ENCODE measurements at regions not wholly inside any gene's neighbourhood (a gene's known extent, or its start where the extent isn't known, plus 50 kb on each side); places are given as distances from the start of the nearest gene placed in this dataset.
"Not testable (repeated sequence)": the region's sequence is repeated elsewhere in the genome, so short reads cannot be mapped to it uniquely, and the experiment has no call there.

DNA sequence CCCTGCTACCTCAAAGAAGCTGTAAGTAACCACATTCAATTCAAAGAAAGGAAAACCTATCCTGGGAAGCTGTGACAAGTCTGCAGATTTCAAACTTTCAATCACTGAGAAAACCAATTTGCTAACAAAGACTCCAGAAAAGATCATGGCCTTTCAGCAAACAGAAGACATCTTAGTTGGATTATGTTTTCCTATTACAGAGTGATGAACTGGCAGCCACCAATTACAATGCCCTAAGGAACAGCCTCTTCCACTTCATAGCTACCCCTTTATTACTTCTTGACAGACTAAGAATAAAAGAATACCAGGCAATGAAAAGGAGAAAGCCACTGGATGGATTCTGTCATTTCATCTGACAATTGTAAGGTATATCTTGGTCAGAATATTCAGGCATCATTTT, 128.2 kb upstream of the RASEF start:
- no peak for DNase-seq

DNA sequence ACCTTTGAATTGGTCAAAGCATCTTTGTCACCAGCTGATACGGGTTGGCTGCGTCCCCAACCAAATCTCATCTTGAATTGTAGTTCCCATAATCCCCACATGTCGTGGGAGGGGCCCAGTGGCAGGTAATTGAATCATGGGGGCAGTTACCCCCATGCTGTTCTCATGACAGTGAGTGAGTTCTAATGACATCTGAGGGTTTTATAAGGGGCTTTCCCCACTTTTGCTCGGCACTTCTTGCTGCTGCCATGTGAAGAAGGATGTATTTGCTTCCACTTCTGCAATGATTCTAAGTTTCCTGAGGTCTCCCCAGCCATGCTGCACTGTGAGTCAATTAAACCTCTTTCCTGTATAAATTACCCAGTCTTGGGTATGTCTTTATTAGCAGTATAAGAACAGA, 126.1 kb upstream of the RASEF start:
- DNase-seq: not testable (repeated sequence)

GRCh38 chr9:83188277-83188676, 125.3 kb upstream of the RASEF start:
- no peak for DNase-seq

DNA sequence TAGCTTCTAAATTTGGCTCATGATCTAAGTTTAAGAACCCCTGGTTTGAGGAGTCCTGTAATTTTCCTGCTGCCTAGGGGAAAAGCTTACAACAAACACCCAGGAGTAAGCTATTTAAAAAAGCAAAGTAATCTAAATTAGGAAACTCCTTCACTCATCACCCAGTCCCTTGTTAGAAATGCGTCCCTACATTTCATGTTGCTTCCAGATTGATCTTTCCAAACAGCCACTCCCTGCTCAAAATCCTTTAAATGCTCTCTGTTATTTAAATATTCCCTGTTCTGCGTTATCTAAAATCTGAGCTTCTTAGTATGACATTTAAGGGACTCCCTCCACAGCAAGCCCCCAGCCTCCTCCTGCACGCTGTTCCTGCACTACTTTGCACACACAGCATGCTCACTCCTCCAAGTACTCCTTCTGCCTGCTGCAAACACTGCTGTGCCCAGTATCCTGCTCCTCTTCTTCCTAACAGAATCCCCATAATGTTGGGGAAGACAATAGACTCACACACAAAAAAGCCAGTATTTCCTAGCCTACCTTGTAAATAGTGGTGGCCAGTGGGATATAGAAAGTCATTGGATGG, 123.3 kb upstream of the RASEF start:
- no peak for DNase-seq

- no peak for DNase-seq
Observed at GRCh38 chr9:83185488-83186154, 122.7 kb upstream of the RASEF start.

- no peak for DNase-seq
Observed at GRCh38 chr9:83183621-83184020, 120.7 kb upstream of the RASEF start.

GRCh38 chr9:83182071-83182470, 119.1 kb upstream of the RASEF start:
- DNase-seq: no peak

DNA sequence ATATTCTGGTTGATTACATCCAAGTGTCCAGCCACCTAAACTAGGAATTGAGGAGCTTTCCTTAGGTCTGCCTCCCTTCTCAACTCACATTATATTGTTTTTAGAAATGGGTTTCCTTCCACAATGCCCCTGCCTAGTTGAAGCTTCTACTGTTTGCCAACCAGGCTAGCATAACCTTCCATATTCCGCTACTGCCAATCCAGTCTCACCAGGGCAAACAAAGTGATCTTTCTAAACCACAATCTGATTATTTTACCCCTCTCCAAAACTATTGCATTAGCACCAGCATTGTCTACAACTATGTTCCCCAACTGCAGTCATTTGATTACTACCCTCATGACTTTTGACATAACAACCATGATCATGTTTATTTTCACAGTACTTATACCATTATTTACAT, 115.8 kb upstream of the RASEF start:
- no peak for DNase-seq

DNA sequence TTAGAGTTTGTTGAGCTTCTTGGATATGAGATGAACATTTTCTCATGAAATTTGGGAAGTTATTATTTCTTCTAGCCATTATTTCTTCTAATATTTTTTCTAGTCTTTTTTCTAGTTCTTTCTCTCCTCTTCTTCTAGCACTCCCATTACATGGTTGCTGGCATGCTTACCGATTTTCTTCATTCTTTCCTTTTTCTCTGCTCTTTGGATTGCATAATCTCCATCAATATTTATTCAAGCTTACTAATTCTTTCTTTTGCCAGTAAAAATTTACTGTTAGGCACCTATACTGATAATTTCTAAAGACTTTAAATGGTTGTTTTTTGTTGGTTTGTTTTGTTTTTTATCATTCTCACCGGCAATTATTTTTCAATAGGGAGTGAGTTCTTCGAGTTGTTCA, 114.8 kb upstream of the RASEF start:
- DNase-seq: no peak

DNA sequence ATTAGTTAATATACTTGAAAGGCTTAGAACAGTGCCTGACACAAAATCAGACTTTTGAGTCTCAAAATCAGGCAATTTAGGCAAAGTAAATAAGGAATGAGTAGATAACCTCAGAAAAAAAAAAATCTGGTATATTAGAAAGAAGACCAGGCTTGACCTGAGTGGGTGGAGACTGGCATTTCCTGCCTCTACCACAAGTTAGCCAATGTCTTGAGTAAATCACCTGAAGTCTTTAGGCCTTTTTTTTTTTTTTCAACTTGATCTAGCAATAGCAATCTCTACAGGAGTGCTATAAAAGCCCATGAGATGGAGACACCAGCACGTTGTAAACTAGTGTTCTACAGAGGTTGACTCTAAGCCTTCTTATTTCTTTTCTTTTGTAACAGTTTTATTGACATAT, 104.2 kb upstream of the RASEF start:
- DNase-seq: no peak

DNA sequence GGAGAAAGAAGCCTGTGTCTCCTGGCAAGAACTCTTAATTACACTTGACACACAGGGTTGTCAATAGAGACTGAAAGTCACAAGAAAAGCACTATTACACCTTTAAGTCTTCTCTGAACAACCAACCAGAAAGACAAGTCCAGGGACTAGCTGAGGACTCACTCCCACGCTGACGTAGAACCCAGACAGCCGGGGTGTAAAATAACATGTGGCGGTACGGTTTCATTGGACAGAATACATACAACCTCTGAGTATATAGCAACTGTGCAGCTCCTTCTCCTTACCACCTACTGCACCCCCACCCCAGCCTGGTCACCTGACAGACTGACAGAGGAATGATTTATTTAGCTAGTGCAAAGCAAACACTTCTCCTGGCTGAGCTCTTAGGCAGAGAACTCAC, 103.4 kb upstream of the RASEF start:
- no peak for DNase-seq

DNA sequence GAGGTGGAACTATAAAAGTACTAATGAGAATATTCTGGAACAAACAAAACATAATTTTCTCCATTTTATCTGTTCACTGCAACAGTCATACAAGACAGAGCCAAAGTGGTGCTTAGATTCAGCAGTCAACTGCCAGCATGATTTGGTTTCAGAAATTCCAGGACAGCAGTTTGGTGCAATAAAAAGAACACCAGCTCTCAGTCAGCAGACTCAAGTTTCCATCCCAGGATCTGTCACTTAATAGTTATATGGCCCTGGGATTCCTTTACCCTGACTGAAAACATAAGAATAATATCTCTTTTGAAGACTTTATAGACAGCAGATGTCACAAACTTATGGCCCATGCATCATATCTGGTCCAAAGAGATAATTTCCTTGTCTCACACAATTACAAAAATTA, 92.8 kb upstream of the RASEF start:
- DNase-seq: no peak

- DNase-seq: no peak
Observed at GRCh38 chr9:83154821-83155220, 91.9 kb upstream of the RASEF start.

GRCh38 chr9:83154087-83154736, 91.3 kb upstream of the RASEF start:
- DNase-seq: no peak

GRCh38 chr9:83153030-83153429, 90.1 kb upstream of the RASEF start:
- no peak for DNase-seq

DNA sequence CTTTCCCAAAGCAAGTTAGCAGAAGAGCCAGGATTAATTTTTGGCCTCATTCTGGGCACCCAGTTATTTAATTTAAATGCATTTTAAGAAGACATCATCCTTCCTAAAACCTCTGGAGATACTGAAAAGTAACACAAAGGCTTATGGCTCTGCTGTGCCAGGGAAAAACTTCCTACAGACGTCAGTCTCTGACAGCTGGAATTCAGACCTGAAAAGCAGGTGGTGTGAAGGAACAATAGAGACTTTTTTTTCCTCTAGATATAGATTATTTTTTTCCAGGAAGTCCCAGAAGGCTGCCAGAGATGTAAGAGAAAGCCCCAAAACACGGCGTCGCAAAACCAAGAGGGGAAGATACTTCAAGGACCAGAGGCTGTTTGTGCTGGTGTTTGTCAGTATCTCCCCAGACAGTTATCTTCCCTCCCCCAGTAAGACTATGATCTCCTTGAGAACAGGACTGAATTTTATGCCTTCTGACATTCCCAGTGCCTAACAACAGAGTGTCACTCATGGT, 88.7 kb upstream of the RASEF start:
- DNase-seq: no peak

DNA sequence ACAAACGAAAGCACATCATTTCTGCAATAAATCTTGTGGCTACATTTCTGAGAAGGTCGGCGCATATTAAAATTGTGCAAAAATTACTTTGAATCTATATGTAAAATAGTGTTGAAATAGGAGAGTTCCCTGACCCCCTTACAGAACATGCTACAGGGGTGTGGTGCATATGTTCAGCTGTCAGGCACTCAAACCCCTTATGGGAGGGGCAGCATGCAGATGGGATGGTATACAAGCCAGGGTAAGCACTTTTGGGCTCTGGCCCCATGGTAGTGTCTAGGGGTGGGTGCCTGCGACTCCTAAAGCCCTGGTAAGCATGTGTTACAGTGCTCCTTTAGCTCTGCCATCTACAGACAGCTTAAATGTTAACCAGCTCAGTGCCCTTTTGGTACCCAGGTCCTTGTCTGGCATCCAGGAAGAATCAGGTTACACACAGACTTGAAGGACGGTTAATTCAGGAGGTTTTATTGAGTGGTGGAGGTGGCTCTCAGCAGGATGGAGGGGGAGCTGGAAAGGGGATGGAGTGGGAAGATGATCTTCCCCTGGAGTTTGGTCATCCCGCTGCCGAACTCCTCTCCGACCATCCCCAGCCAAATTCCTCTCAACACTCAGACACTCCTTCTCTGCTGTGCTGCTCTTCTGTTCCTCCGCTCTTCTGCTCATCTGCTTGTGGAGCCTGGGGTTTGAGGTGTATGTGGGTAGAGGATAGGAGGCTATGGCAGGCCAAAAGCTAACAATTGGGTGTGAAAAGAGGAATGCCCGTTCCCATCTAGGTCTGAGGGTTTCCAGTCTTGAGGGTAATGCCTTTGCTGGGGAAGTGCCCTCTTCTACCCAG, 84.6 kb upstream of the RASEF start:
- no peak for DNase-seq

DNA sequence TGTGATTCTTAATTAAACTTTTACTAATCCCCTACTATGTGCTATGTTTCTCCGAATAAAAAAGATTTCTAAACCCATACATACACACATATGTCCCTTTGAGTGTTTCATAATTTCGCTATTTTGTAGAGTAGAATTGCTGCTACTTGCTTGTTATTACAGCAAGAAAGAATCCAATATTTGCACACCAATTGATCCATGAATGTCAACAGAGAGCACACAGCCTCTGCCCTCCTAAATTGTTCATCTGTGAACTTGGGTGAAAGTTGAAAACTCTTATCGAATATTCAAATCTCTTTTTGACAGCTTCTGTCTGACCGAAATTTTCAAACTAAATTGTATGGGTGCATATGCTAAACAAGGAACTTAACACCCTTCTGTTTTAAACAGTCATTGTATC, 83.4 kb upstream of the RASEF start:
- DNase-seq: no peak

- no peak for DNase-seq
Observed at GRCh38 chr9:83144492-83144891, 81.5 kb upstream of the RASEF start.

- DNase-seq: no peak
Observed at GRCh38 chr9:83142389-83142788, 79.4 kb upstream of the RASEF start.

DNA sequence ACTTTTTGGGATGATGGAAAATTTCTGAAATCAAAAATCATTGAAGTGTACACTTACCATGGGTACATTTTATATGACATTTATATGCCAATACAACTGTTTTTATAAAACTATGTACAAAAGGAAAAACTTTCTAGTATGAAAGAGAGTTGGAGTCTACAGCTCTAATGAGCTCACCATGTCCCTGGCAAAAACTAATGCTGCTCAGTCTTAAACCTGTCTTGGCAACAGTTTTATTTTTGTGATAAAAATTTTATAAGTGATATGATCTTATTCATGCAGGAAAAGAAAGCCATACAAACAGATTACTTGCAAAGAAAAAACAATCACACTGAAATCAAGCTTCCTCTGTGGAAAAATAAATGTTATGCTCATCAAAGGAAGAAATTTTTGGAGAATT, 78.9 kb upstream of the RASEF start:
- DNase-seq: no peak

DNA sequence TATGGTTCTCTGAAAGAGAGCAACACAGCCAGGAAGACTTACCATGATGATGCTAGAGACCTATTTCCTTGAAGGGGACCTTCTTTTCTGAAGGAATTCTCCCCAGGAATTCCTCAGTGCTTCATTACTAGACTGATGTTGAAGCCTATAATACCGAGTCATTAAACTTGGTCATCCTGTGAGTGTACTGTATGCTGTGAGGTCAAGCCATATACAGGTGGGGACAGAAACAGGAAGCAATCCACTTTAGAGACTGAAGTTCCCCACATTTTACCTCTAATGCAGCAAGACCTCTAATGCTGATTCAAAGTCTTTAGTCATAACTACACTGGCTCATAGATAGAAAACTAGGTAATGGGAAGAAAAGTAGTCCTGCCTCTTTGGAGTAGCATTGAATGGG, 77.1 kb upstream of the RASEF start:
- no peak for DNase-seq

- peak; percentile 8 for DNase-seq
Observed at GRCh38 chr9:83138422-83139135, 75.6 kb upstream of the RASEF start.
